ENCODE measurements at regions not wholly inside any gene's neighbourhood (a gene's known extent, or its start where the extent isn't known, plus 50 kb on each side); places are given as distances from the start of the nearest gene placed in this dataset.

DNA sequence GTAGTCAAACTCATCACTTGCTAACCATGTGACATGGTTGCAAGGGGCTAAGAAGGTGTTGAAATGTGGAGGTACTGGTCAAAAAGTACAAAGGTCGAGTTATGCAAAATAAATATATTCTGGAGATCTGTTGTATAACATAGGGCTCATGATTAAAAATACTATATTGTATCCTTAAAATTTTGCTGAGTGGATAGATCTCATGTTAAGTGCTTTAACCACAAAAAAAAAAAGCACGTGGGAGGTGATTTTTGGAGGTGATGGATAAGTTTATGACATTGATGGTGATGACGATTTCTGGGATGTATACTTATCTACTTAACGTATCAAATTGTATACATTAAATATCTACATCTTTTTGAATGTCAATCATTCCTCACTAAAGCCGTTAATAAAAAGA lies 96.2 kb upstream of the PAPPA start:
- TF ChIP-seq MAFK (conservative IDR thresholded peaks at IDR 0.05 in 1 of 2, IDR thresholded peaks at IDR 0.05 in 1 of 2; ENCODE audit: low read length in 2 of 2) (peak in 1 of 2 experiments; percentile 53; a peak in 2 of 4 replicates), ZNF574 (CRISPR knock-in tag; IDR thresholded peaks at IDR 0.05) (no peak)
- H3K4me2 ChIP-seq (ENCODE audit: low read depth, low read length): no peak overlapping the region
- DNase-seq (ENCODE audit: low spot score): no peak
- H3K36me3 ChIP-seq (replicated peaks in 1 of 2; ENCODE audit: control insufficient read depth in 1 of 2, insufficient read depth in 2 of 2, low read length in 2 of 2): no peaks in the 10 kb centered on the region
- no peak for FAIRE-seq
- H3K4me1 ChIP-seq (ENCODE audit: insufficient read depth, low read length): no peaks in the 10 kb centered on the region
- H3K9ac ChIP-seq (ENCODE audit: insufficient read depth, low read depth, low read length): no peak overlapping the region
- WGBS (ENCODE audit: low lambda C conversion rate): 10% methylated on average over 5 of the region's 5 CpGs
- intact Hi-C loops (cut with micrococcal nuclease; ENCODE audit: unreplicated experiment) (no loop called here), in situ Hi-C loops (cut with HindIII; ENCODE audit: extremely low pct_ligation_motif_present, low pct_unique_long_range_greater_than_20kb) (no loop called here)
- no peaks in the 10 kb centered on the region for H3K79me2 ChIP-seq (ENCODE audit: insufficient read depth, low read length)
- no peaks in the 10 kb centered on the region for H4K20me1 ChIP-seq (ENCODE audit: insufficient read depth, low read length)
- no TSS peak for BruUV-seq (replicated peaks)
- no peak overlapping the region for H2AFZ ChIP-seq (ENCODE audit: low read length)
- H3K9me3 ChIP-seq (ENCODE audit: low read length): no peaks in the 10 kb centered on the region
- CTCF ChIA-PET (ENCODE audit: low intra/inter-chr PET ratio, low total read pairs): no interaction called here
- H3K27me3 ChIP-seq (ENCODE audit: control insufficient read depth in 1 of 2, insufficient read depth in 2 of 2, low read length in 2 of 2): no peaks in the 10 kb centered on the region
- POLR2A ChIA-PET: no interaction called here
- no peak overlapping the region for H3K4me3 ChIP-seq (replicated peaks in 1 of 3; ENCODE audit: insufficient read depth in 1 of 3, low read depth in 2 of 3, low read length in 3 of 3)
- H3K27ac ChIP-seq (ENCODE audit: extremely low read length, insufficient read depth, low read length): no peak overlapping the region
- no peak for ATAC-seq

DNA sequence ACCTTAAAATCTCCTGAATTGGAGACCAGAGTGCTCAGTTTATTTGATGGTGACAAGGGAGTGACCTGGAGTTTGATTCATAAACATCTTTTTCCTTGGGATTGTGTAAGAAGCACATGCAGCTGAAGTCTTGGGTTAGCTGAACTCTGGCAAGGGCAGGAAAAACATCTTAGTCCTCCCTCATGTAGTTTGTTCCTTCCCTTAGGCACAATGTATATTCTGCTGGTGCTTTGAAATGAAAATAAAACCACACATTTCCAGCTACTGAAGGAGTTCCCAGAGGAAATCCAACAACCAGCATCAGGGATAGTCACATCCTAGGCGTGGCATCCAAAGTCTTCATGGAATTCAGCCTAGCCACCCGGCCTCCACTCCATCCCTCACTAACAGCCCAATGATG lies 95.2 kb upstream of the PAPPA start:
- BruUV-seq (replicated peaks): no TSS peak
- no peak overlapping the region for H3K27ac ChIP-seq (ENCODE audit: extremely low read length, insufficient read depth, low read length)
- in situ Hi-C loops (cut with HindIII; ENCODE audit: extremely low pct_ligation_motif_present, low pct_unique_long_range_greater_than_20kb): no loop called here
- TF ChIP-seq SMAD1 (CRISPR knock-in tag; IDR thresholded peaks at IDR 0.05; ENCODE audit: borderline replicate concordance, low read depth): no peak
- no peak for TF ChIP-seq ATF2 (CRISPR knock-in tag; IDR thresholded peaks at IDR 0.05)
- TF ChIP-seq HOXA3 (CRISPR knock-in tag; IDR thresholded peaks at IDR 0.05): no peak
- TF ChIP-seq, protein P1, sequence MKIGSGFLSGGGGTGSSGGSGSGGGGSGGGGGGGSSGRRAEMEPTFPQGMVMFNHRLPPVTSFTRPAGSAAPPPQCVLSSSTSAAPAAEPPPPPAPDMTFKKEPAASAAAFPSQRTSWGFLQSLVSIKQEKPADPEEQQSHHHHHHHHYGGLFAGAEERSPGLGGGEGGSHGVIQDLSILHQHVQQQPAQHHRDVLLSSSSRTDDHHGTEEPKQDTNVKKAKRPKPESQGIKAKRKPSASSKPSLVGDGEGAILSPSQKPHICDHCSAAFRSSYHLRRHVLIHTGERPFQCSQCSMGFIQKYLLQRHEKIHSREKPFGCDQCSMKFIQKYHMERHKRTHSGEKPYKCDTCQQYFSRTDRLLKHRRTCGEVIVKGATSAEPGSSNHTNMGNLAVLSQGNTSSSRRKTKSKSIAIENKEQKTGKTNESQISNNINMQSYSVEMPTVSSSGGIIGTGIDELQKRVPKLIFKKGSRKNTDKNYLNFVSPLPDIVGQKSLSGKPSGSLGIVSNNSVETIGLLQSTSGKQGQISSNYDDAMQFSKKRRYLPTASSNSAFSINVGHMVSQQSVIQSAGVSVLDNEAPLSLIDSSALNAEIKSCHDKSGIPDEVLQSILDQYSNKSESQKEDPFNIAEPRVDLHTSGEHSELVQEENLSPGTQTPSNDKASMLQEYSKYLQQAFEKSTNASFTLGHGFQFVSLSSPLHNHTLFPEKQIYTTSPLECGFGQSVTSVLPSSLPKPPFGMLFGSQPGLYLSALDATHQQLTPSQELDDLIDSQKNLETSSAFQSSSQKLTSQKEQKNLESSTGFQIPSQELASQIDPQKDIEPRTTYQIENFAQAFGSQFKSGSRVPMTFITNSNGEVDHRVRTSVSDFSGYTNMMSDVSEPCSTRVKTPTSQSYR (CRISPR knock-in tag; IDR thresholded peaks at IDR 0.05; ENCODE audit: borderline replicate concordance): no peak
- TF ChIP-seq CBX5 (CRISPR knock-in tag; IDR thresholded peaks at IDR 0.05; ENCODE audit: borderline replicate concordance): no peak
- TF ChIP-seq CBFB (CRISPR knock-in tag; IDR thresholded peaks at IDR 0.05): no peak
- no peak for TF ChIP-seq ZBTB3 (CRISPR knock-in tag; IDR thresholded peaks at IDR 0.05; ENCODE audit: borderline replicate concordance, low read depth)
- no peak for TF ChIP-seq SP140L (CRISPR knock-in tag; IDR thresholded peaks at IDR 0.05; ENCODE audit: borderline replicate concordance)
- no peak for TF ChIP-seq ZFY (CRISPR knock-in tag; IDR thresholded peaks at IDR 0.05)
- no peak for TF ChIP-seq ZNF232 (CRISPR knock-in tag; IDR thresholded peaks at IDR 0.05; ENCODE audit: borderline replicate concordance)
- TF ChIP-seq FOXM1 (CRISPR knock-in tag; IDR thresholded peaks at IDR 0.05): no peak

More for the DNA sequence above, 95.2 kb upstream of the PAPPA start:
- Histone ChIP-seq H3K79me2 (ENCODE audit: insufficient read depth, low read length) (no peaks in the 10 kb centered on the region), H3K4me1 (ENCODE audit: insufficient read depth, low read length) (no peaks in the 10 kb centered on the region), H3K9me3 (ENCODE audit: low read length) (no peaks in the 10 kb centered on the region), H2AFZ (ENCODE audit: low read length) (no peak overlapping the region), H3K9ac (ENCODE audit: insufficient read depth, low read depth, low read length) (no peak overlapping the region), H3K27me3 (ENCODE audit: control insufficient read depth in 1 of 2, insufficient read depth in 2 of 2, low read length in 2 of 2) (no peaks in the 10 kb centered on the region), H4K20me1 (ENCODE audit: insufficient read depth, low read length) (no peaks in the 10 kb centered on the region), H3K36me3 (replicated peaks in 1 of 2; ENCODE audit: control insufficient read depth in 1 of 2, insufficient read depth in 2 of 2, low read length in 2 of 2) (no peaks in the 10 kb centered on the region), H3K4me3 (replicated peaks in 1 of 3; ENCODE audit: insufficient read depth in 1 of 3, low read depth in 2 of 3, low read length in 3 of 3) (no peak overlapping the region), H3K4me2 (ENCODE audit: low read depth, low read length) (no peak overlapping the region)
- DNase-seq (ENCODE audit: low spot score) (no peak), FAIRE-seq (no peak), ATAC-seq (no peak)
- ChIA-PET CTCF (ENCODE audit: low intra/inter-chr PET ratio, low total read pairs) (no interaction called here), POLR2A (no interaction called here)
- WGBS (ENCODE audit: low lambda C conversion rate): 8% methylated on average over 2 of the region's 2 CpGs
- intact Hi-C loops (cut with micrococcal nuclease; ENCODE audit: unreplicated experiment): no loop called here
